ENCODE measurements at regions not wholly inside any gene's neighbourhood (a gene's known extent, or its start where the extent isn't known, plus 50 kb on each side); places are given as distances from the start of the nearest gene placed in this dataset.

- Histone ChIP-seq H3K27ac (no peak overlapping the region), H3K4me3 (no peak overlapping the region), H3K9me3 (peaks cover 0 to 4% (median 0%) of the 10 kb centered on the region in 4 donors), H3K36me3 (no peaks in the 10 kb centered on the region), H3K4me1 (peaks cover 0 to 7% (median 0%) of the 10 kb centered on the region in 4 donors), H3K27me3 (no peaks in the 10 kb centered on the region)
- 31 to 92% (median 76%) methylated on average over 1 of the region's 1 CpG for WGBS, 5 donors
- no peak for TF ChIP-seq EP300 (IDR thresholded peaks at IDR 0.05)
- TF ChIP-seq POLR2AphosphoS5 (IDR thresholded peaks at IDR 0.05) = no peak
- TF ChIP-seq POLR2A (IDR thresholded peaks at IDR 0.05) = no peak
- TF ChIP-seq CTCF (IDR thresholded peaks at IDR 0.05) = no peak
- intact Hi-C loops (cut with DNase I; ENCODE audit: low total_unique reads) = no loop called here
- no peak for DNase-seq
These were observed 110.7 kb upstream of the MTPN start for GRCh38 chr7:136087881-136088280.

GRCh38 chr7:136086712-136087111 is 109.6 kb upstream of the MTPN start:
- Histone ChIP-seq H3K27ac (peak overlapping the region in 1 of 5 donors; percentile 49), H3K36me3 (no peaks in the 10 kb centered on the region), H3K4me3 (peak overlapping the region; percentile 29 to 39 (median 34)), H3K4me1 (peaks cover 0 to 7% (median 0%) of the 10 kb centered on the region in 4 donors), H3K27me3 (no peaks in the 10 kb centered on the region), H3K9me3 (no peaks in the 10 kb centered on the region)
- TF ChIP-seq CTCF (IDR thresholded peaks at IDR 0.05) (no peak), POLR2A (IDR thresholded peaks at IDR 0.05) (no peak), EP300 (IDR thresholded peaks at IDR 0.05) (no peak), POLR2AphosphoS5 (IDR thresholded peaks at IDR 0.05) (peak in 1 of 3 donors; percentile 28)
- peak; percentile 44 to 86 for DNase-seq
- 19 to 52% (median 32%) methylated on average over 3 of the region's 3 CpGs for whole genome bisulfite sequencing, 5 donors
- intact Hi-C loops (cut with DNase I; ENCODE audit: low total_unique reads) = no loop called here

- Histone ChIP-seq H3K4me1 (no peaks in the 10 kb centered on the region), H3K36me3 (no peaks in the 10 kb centered on the region), H3K27ac (no peak overlapping the region), H3K4me3 (no peak overlapping the region), H3K9me3 (no peaks in the 10 kb centered on the region), H3K27me3 (no peaks in the 10 kb centered on the region)
- whole genome bisulfite sequencing, 5 donors = 57 to 69% (median 64%) methylated on average over 2 of the region's 2 CpGs
- DNase-seq = no peak
- TF ChIP-seq POLR2AphosphoS5 (IDR thresholded peaks at IDR 0.05) (no peak), EP300 (IDR thresholded peaks at IDR 0.05) (no peak), CTCF (IDR thresholded peaks at IDR 0.05) (no peak), POLR2A (IDR thresholded peaks at IDR 0.05) (no peak)
- intact Hi-C loops (cut with DNase I; ENCODE audit: low total_unique reads) = no loop called here
These were observed 102.8 kb upstream of the MTPN start for GRCh38 chr7:136079934-136080333.

GRCh38 chr7:136079478-136079892 is 102.3 kb upstream of the MTPN start:
- Histone ChIP-seq H3K36me3 (no peaks in the 10 kb centered on the region), H3K4me1 (no peaks in the 10 kb centered on the region), H3K27me3 (no peaks in the 10 kb centered on the region), H3K27ac (no peak overlapping the region), H3K9me3 (no peaks in the 10 kb centered on the region), H3K4me3 (no peak overlapping the region)
- TF ChIP-seq POLR2A (IDR thresholded peaks at IDR 0.05) (no peak), POLR2AphosphoS5 (IDR thresholded peaks at IDR 0.05) (no peak), EP300 (IDR thresholded peaks at IDR 0.05) (no peak), CTCF (IDR thresholded peaks at IDR 0.05) (no peak)
- 62 to 74% (median 66%) methylated on average over 4 of the region's 4 CpGs for WGBS, 5 donors
- DNase-seq = no peak
- intact Hi-C loops (cut with DNase I; ENCODE audit: low total_unique reads) = no loop called here

Data from stomach (tissue), 8 donors.